ENCODE measurements at regions not wholly inside any gene's neighbourhood (a gene's known extent, or its start where the extent isn't known, plus 50 kb on each side); places are given as distances from the start of the nearest gene placed in this dataset.

DNA sequence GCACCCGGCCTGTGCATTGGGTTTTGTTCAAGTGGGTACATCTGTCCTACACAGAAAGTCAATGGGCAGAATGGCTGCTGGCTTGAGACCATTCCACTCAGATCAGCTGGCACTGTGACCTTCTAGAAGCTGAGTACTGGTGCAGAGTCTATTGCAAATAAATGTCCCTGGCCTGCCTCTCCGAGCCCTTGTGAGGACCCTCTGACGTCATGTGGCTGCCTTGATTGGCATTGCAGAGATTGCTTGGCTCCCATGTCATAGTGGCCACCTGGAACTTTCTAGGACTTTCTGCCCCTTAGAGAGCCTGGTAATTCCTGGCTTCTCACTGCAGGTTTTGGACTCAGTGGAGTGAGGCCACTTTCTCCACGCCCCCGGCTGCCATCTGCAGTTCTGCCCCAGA, 211.3 kb downstream of the ENGASE start:
- no peak for DNase-seq (ENCODE audit: low spot score)

GRCh38 chr17:79282294-79282693, 207.7 kb downstream of the ENGASE start:
- no peak for DNase-seq (ENCODE audit: low spot score)

DNA sequence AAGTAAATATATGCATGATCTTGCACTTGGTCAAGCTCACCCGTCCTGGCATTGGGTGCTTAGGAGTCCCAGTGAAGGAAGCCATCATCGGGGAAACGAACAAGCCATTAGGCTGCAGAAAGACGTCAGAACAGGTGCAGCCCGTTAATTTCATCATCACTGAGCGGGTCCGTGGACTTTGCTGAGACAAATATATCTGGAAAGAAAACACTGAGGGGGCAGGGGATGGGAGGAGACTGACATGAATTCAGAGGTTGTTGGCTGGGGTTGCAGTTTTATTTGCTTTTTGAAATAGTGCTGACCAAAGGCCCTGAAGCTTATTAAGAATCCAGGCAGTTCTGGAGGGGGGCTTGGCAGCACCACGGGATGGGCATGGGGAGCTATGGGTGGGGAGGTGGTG, 207.2 kb downstream of the ENGASE start:
- no peak for DNase-seq (ENCODE audit: low spot score)

DNA sequence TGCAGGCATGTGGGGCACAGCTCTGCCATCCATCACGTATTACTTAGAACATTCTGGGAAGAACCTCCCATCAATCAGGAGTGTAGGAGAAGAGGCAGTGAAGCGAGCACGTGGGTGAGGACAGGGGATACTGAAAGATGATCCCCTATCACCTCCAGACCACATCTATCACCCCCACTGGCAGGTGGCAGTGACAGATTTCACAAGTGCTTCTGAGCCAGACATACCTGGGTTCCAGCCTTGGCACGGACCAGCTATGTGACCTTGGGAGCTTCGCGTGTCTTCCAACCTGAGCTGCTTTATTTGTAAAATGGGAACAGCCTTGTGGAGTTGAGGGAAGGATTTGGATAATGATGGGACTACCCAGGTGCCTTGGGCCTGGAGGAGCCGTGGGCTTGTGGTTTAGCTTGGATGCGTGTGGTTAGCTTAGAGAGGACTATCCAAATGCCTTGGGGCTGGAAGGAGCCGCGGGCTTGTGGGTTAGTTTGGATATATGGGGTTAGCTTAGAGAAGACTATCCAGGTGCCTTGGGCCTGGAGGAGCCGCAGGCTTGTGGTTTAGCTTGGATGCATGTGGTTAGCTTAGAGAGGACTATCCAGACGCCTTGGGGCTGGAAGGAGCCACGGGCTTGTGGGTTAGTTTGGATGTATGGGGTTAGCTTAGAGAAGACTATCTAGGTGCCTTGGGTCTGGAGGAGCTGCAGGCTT, 206.4 kb downstream of the ENGASE start:
- no peak for DNase-seq (ENCODE audit: low spot score)

DNA sequence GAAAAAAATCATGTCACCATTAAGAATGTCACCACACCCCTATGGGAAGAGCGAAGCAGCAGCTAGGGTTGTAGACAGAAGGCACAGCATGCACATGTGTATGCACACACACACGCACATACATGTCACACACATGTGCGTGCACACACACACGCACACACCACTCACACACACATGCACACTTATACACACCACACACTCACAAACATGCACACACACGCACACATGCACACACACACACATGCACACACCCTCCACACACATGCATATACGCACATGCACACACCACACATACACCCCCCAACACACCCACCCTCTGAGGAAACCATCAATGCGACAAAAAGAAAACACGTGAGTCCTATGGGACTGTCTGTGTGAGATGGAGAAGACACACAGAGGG, 205.4 kb downstream of the ENGASE start:
- no peak for DNase-seq (ENCODE audit: low spot score)

DNA sequence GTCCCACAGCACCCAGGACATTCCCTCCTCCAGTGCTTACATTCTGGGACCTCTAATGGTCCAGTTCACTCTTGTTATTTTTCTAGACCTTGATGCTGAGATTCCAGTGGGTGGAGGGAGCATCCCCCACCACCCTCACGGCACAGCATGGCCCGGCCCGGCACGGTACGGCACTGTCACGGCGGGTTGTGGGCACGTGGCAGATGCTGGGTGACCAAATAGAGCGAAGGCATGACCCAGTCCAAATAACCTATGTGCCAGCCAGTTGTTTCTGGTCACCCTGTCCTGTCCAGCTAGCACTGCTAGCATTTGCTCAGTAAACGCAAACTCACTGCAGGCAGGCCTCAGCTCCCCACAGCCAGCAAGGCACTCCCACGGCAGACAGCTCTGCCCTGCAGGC, 204.7 kb downstream of the ENGASE start:
- DNase-seq (ENCODE audit: low spot score): no peak

DNA sequence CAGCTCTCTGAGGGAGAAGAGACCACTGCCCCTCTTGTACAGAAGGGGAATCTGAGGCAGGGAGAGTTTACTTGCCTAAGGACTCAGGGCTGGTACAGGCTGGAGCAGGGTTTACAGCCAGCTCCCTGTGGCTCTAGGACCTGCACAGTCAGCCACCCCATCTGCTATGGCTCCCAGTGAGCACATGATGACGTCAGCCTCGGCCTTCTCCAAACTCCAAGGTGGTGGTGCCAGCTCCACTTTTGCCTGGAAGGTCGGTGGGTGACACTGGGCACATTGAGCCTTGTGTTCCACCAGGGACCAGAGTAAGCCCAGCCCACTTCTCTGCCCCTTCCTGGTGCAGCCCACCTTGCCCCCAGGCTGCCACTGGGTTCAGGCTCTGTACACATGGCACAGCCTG, 202.2 kb downstream of the ENGASE start:
- DNase-seq (ENCODE audit: low spot score): no peak

DNA sequence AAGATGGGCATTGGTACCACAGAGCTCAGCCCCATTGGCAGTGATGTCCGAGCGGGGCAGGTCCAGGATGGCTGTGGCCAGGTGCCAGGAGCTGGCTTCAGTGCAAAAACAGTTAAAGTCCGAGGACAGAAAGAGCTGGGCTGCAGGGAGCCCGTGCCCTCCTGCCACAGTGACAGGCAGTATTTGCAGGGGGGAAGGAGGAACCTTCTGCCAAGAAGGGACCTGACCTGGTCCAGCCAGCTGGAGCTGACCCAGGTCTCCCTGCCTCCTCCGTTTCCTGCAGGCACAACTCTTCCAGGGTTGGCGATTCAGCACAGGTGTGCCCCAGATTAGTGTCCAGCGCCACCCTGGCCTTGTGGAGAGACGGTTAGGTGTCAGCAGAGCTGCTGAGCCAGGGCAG, 199.0 kb downstream of the ENGASE start:
- no peak for DNase-seq (ENCODE audit: low spot score)

GRCh38 chr17:79272666-79273219, 198.1 kb downstream of the ENGASE start:
- DNase-seq (ENCODE audit: low spot score): no peak

- no peak for DNase-seq (ENCODE audit: low spot score)
Measured at GRCh38 chr17:79272220-79272619, 197.6 kb downstream of the ENGASE start.

GRCh38 chr17:79269620-79270019, 195.0 kb downstream of the ENGASE start:
- no peak for DNase-seq (ENCODE audit: low spot score)

DNA sequence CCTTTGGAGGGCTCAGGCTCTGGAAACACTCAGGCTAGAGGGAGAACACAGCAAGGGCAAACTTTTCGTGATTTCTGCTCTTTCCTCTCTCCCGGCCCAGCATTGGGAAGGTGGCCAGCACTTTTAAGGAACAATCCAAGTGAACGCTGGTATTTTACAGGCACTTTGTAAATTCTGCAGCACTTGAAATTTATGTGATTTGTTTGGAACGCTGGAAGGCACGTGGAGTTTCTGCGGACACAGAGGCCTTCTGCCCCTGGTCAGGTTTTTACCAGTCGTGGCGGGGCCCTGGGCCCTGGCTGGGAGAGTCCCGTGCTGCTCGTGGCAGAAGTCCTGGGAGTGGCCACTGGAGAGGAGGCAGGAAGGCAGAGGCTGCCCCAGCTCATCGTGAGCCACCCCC, 188.6 kb downstream of the ENGASE start:
- no peak for DNase-seq (ENCODE audit: low spot score)

DNA sequence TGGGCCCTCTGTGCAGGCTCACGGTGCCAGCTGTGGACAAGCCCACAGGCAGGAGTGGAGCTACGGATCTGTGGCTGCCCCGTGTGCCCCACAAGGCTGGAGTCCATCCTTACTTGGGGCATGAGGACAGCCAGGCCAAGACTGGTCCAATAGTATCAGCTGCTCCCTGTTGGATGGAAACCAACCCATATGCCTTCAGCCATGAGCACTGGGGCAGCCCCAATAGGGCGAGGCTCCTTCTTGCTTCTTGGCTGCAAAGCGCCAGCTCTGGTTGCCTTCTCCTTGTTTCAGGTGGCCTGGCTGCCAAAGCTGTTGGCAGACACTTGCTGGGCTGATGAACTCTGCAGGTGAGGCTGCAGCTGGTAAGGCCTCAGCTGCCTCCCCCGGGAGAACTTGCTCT, 188.0 kb downstream of the ENGASE start:
- no peak for DNase-seq (ENCODE audit: low spot score)

- no peak for DNase-seq (ENCODE audit: low spot score)
Measured at GRCh38 chr17:79261355-79262072, 186.9 kb downstream of the ENGASE start.

- DNase-seq (ENCODE audit: low spot score): no peak
Measured at GRCh38 chr17:79258843-79259242, 184.2 kb downstream of the ENGASE start.

DNA sequence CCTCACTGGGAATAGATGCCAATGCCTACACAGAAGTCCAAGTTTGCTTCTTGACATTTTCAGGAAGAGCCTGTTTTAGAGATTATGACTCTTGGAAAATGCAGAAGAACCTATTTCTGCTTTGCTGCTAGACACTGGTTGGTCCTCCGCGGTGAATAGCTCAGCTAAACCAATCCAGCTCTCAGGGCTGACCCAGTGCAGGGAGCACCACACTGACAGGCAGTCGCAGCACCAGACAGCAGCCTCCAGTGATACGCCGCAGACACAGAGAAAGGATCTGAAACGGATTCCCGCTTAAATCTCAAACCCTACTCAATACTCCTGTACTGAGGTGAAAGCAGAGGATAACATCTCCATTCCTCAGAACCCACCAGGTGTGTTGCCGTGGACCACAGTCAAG, 183.4 kb downstream of the ENGASE start:
- DNase-seq (ENCODE audit: low spot score): no peak

GRCh38 chr17:79255926-79256585, 181.4 kb downstream of the ENGASE start:
- no peak for DNase-seq (ENCODE audit: low spot score)

DNA sequence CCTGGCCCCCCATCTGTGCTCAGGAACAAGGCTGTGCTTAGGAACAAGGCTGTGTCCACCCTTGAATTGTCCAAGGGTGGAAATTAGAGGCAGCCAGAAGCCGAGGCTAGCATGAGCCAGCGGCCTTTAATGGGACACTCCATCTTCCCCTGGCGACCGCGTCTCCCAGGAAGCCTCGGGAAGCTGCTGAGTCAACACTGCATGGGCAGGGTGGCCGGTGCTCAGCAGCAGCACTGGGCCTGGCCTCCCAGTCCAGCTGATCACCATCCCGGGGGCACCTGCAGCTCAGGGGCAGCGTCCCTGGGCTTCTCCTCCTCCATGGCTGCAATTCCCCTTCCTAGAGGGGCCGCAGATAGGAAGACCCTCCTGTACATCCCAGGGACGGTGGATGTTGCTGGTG, 180.8 kb downstream of the ENGASE start:
- no peak for DNase-seq (ENCODE audit: low spot score)

DNA sequence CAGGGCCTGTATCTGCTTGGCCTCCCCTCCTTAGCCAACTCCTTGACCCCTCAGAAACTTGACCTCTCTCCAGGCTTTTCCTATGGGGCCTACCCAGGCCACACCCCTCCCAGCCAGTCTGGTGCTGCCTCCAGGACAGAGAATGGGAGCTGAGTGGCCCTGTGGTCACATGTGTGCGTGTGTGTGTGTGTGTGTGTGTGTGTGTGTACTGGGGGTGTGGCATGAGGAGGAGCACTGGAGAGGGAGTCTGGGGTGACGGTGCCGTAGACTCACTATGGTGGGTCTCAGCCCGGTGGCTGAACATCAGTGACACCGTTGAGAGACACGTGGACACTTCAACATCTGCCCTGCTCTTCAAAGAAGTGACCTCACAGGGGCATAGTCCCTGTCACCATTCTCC, 180.4 kb downstream of the ENGASE start:
- no peak for DNase-seq (ENCODE audit: low spot score)

DNA sequence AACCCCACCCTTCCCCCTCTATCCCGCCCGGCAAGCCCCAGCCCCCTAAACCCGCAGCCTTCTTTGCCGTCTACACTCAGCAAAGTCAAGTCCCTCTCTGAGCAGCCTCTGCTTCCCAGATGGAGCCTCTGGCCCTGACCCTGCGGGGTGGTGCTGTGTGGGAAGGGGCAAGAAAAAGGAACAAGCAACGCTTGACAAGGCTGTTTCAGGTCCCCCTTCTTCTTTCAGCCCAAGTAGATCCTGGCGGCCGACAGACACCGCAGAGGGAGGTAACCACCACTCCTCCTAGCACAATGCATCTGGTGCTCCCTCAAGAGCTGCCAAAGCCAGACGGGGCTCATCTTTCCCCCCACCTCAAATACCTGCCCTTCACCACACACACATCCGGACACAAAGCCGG, 178.3 kb downstream of the ENGASE start:
- DNase-seq (ENCODE audit: low spot score): no peak

DNA sequence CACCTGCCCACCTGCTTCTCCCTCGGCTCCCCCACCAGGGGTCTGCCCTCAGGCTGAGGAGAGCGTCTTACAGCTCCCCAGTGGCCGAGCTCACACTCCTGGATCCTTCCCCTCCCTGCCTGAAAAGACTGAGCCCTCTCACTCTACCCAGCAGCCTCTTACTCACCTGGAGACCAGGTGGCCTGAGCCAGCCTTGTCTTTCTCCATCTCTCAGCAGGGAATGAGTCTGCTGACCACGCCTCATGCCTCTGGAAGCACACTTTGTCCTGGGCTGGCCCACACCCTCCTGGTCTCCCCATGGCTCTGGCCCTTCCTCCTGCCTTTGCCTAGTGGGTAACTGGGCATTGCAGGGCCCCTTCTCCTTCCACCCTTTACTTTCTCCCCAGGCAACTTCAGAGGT, 177.2 kb downstream of the ENGASE start:
- no peak for DNase-seq (ENCODE audit: low spot score)

- DNase-seq (ENCODE audit: low spot score): no peak
Measured at GRCh38 chr17:79249929-79250521, 175.4 kb downstream of the ENGASE start.
